Omental fat pad (tissue), 3 donors: ENCODE measurements at regions not wholly inside any gene's neighbourhood (a gene's known extent, or its start where the extent isn't known, plus 50 kb on each side); places are given as distances from the start of the nearest gene placed in this dataset.

Experiments used
- ATAC-seq: fragments of 150-250 bp; one replicate; pipeline ENCODE4 v1.9.1; 2016; ENCODE audit warnings: mild to moderate bottlenecking, moderate library complexity; ENCODE audit not compliant: low FRiP score
- DNase-seq: peaks from one replicate; pipeline ENCODE4 v3.0.0-alpha.2; 2019; ENCODE audit warnings: low spot score
- CTCF ChIP-seq, 3 donors: fragments of 450-650 bp; IDR thresholded peaks; one replicate each; pipeline ENCODE4 v1.5.1; 2016 to 2017; ENCODE audit warnings: antibody characterized with exemption in 3 of 3, mild to moderate bottlenecking in 3 of 3, moderate library complexity in 2 of 3

- no peak for ATAC-seq
- TF ChIP-seq CTCF (IDR thresholded peaks at IDR 0.05): no peak
These were observed 372.5 kb upstream of the GRIA1 start for GRCh38 chr5:153118018-153118417.

GRCh38 chr5:153122403-153122802 lies 368.1 kb upstream of the GRIA1 start:
- TF ChIP-seq CTCF (IDR thresholded peaks at IDR 0.05): no peak
- ATAC-seq (no peak), DNase-seq (no peak)

More at GRCh38 chr5:153118018-153118417, 372.5 kb upstream of the GRIA1 start:
- no peak for DNase-seq

- ATAC-seq (no peak), DNase-seq (no peak)
- no peak for TF ChIP-seq CTCF (IDR thresholded peaks at IDR 0.05)
These were observed 360.2 kb upstream of the GRIA1 start for GRCh38 chr5:153130296-153130695.

- no peak for TF ChIP-seq CTCF (IDR thresholded peaks at IDR 0.05)
- ATAC-seq: no peak
- no peak for DNase-seq
These were observed 355.1 kb upstream of the GRIA1 start for GRCh38 chr5:153135411-153135810.

GRCh38 chr5:153136910-153137614 lies 353.4 kb upstream of the GRIA1 start:
- TF ChIP-seq CTCF (IDR thresholded peaks at IDR 0.05): no peak
- ATAC-seq: no peak

GRCh38 chr5:153147891-153148623 lies 342.4 kb upstream of the GRIA1 start:
- DNase-seq (no peak), ATAC-seq (peak; percentile 68)
- no peak for TF ChIP-seq CTCF (IDR thresholded peaks at IDR 0.05)

More at GRCh38 chr5:153136910-153137614, 353.4 kb upstream of the GRIA1 start:
- no peak for DNase-seq

- ATAC-seq: no peak
These were observed 341.9 kb upstream of the GRIA1 start for GRCh38 chr5:153148624-153148976.

More at GRCh38 chr5:153148624-153148976, 341.9 kb upstream of the GRIA1 start:
- no peak for TF ChIP-seq CTCF (IDR thresholded peaks at IDR 0.05)
- DNase-seq: no peak
